DND-41 (cell line): ENCODE measurements at regions not wholly inside any gene's neighbourhood (a gene's known extent, or its start where the extent isn't known, plus 50 kb on each side); places are given as distances from the start of the nearest gene placed in this dataset.

Source experiments
- ATAC-seq: fragments of 200-7000 bp; cut with Tn5 transposase; 3 replicates; pipeline ENCODE4 v1.9.1; 2021; ENCODE audit warnings: low read depth; ENCODE audit not compliant: insufficient read depth
- DNase-seq: peaks from one replicate; pipeline ENCODE4 v3.0.0-alpha.2; 2020
- H2AFZ ChIP-seq: 2 replicates; pipeline ENCODE4 v1.6.0; 2012; ENCODE audit warnings: low read depth, low read length
- H3K27ac ChIP-seq: 2 replicates; pipeline ENCODE4 v1.5.1; 2012; ENCODE audit warnings: low read length, inconsistent platforms
- H3K27me3 ChIP-seq: fragments of 200-600 bp; sonication (generic); 2 replicates; pipeline ENCODE4 v1.6.0; 2012; ENCODE audit warnings: low read length, mild to moderate bottlenecking, inconsistent platforms; ENCODE audit not compliant: insufficient read depth, poor library complexity
- H3K36me3 ChIP-seq: 2 replicates; pipeline ENCODE4 v1.5.1; 2012; ENCODE audit warnings: low read length, inconsistent platforms; ENCODE audit not compliant: insufficient read depth
- H3K4me1 ChIP-seq: 2 replicates; pipeline ENCODE4 v1.5.1; 2012; ENCODE audit warnings: mild to moderate bottlenecking, low read length; ENCODE audit not compliant: insufficient read depth
- H3K4me2 ChIP-seq: 2 replicates; pipeline ENCODE4 v1.6.0; 2012; ENCODE audit warnings: mild to moderate bottlenecking, moderate library complexity, low read length, inconsistent platforms; ENCODE audit not compliant: insufficient read depth
- H3K4me3 ChIP-seq, 2 experiments: fragments of 200-600 bp in 1 of 2; shearing (Covaris generic) in 1 of 2; 2 replicates each; pipeline ENCODE4 v1.5.1; 2012 to 2016; ENCODE audit warnings: inconsistent platforms in 2 of 2, low read length in 2 of 2, mild to moderate bottlenecking in 2 of 2, low read depth in 1 of 2, moderate library complexity in 1 of 2
- H3K79me2 ChIP-seq: 2 replicates; pipeline ENCODE4 v1.6.0; 2012; ENCODE audit warnings: low read length, inconsistent platforms; ENCODE audit not compliant: insufficient read depth
- H3K9ac ChIP-seq: 2 replicates; pipeline ENCODE4 v1.6.0; 2012; ENCODE audit warnings: low read depth, mild to moderate bottlenecking, inconsistent platforms, low read length, moderate library complexity
- H3K9me3 ChIP-seq: 2 replicates; pipeline ENCODE4 v1.5.1; 2012; ENCODE audit warnings: low read length, moderate library complexity, mild to moderate bottlenecking, inconsistent platforms; ENCODE audit not compliant: insufficient read depth, severe bottlenecking
- H4K20me1 ChIP-seq: 2 replicates; pipeline ENCODE4 v1.6.0; 2012; ENCODE audit warnings: low read length; ENCODE audit not compliant: insufficient read depth
- CTCF ChIP-seq: IDR thresholded peaks from 2 replicates; pipeline ENCODE4 v1.5.1; 2012; ENCODE audit warnings: borderline replicate concordance, low read length, moderate library complexity, mild to moderate bottlenecking; ENCODE audit not compliant: poor library complexity, severe bottlenecking; ENCODE audit errors: extremely low read depth
- EZH2 ChIP-seq: IDR thresholded peaks from 3 replicates; pipeline ENCODE4 v1.6.1; 2012; ENCODE audit warnings: borderline replicate concordance, low read depth, mild to moderate bottlenecking, moderate library complexity, low read length, inconsistent platforms; ENCODE audit not compliant: severe bottlenecking

GRCh38 chr11:35076201-35077100 is 62.5 kb upstream of the CD44 start:
- H2AFZ ChIP-seq: peak overlapping the region; percentile 16; the same call in 1 of the 2 replicates
- no peaks in the 10 kb centered on the region for H4K20me1 ChIP-seq
- TF ChIP-seq CTCF: no peak
- no peak for TF ChIP-seq EZH2
- peak overlapping the region; percentile 46 for H3K9ac ChIP-seq
- DNase-seq: no peak
- no peaks in the 10 kb centered on the region for H3K9me3 ChIP-seq
- ATAC-seq: no peak
- no peaks in the 10 kb centered on the region for H3K36me3 ChIP-seq
- H3K27me3 ChIP-seq: no peaks in the 10 kb centered on the region
- H3K27ac ChIP-seq: peak overlapping the region; percentile 88
- H3K4me3 ChIP-seq: peak overlapping the region in 1 of 2 experiments; percentile 5; a peak in 2 of 4 replicates
- peak overlapping the region; percentile 60 for H3K4me2 ChIP-seq
- no peaks in the 10 kb centered on the region for H3K79me2 ChIP-seq
- peaks cover 48% of the 10 kb centered on the region for H3K4me1 ChIP-seq

GRCh38 chr11:35077709-35078469 is 61.1 kb upstream of the CD44 start:
- H3K36me3 ChIP-seq: no peaks in the 10 kb centered on the region
- peak overlapping the region in 1 of 2 experiments; percentile 37; a peak in 2 of 4 replicates for H3K4me3 ChIP-seq
- peak overlapping the region; percentile 59 for H2AFZ ChIP-seq

GRCh38 chr11:35078470-35078735 is 60.6 kb upstream of the CD44 start:
- Histone ChIP-seq H3K27me3 (no peaks in the 10 kb centered on the region), H3K4me1 (peaks cover 62% of the 10 kb centered on the region), H3K4me3 (0 out of 4 replicates have a peak overlapping the region, but pooled peaks of 1 of the 2 experiments have one; percentile 37), H2AFZ (no peak overlapping the region), H3K9me3 (no peaks in the 10 kb centered on the region), H3K27ac (peak overlapping the region; percentile 88), H4K20me1 (no peaks in the 10 kb centered on the region), H3K4me2 (peak overlapping the region; percentile 60), H3K9ac (peak overlapping the region; percentile 28; the same call in 1 of the 2 replicates), H3K36me3 (no peaks in the 10 kb centered on the region), H3K79me2 (no peaks in the 10 kb centered on the region)
- TF ChIP-seq CTCF (no peak), EZH2 (no peak)
- DNase-seq (no peak), ATAC-seq (no peak)

More at GRCh38 chr11:35077709-35078469, 61.1 kb upstream of the CD44 start:
- DNase-seq (peak; percentile 81), ATAC-seq (peak; percentile 87)
- TF ChIP-seq CTCF: no peak
- no peak for TF ChIP-seq EZH2
- H3K4me2 ChIP-seq: peak overlapping the region; percentile 60
- H4K20me1 ChIP-seq: no peaks in the 10 kb centered on the region
- no peaks in the 10 kb centered on the region for H3K79me2 ChIP-seq
- H3K9me3 ChIP-seq: no peaks in the 10 kb centered on the region
- H3K4me1 ChIP-seq: peaks cover 57% of the 10 kb centered on the region
- peak overlapping the region; percentile 88 for H3K27ac ChIP-seq
- H3K9ac ChIP-seq: peak overlapping the region; percentile 46
- no peaks in the 10 kb centered on the region for H3K27me3 ChIP-seq
